SK-N-SH treated with all-trans-retinoic acid at 6 μM for 48 hours (cell line): ENCODE measurements at regions not wholly inside any gene's neighbourhood (a gene's known extent, or its start where the extent isn't known, plus 50 kb on each side); places are given as distances from the start of the nearest gene placed in this dataset.

Experiments used
- ATAC-seq: fragments of 200-7000 bp; cut with Tn5 transposase; 3 replicates; pipeline ENCODE4 v1.9.1; 2020; ENCODE audit warnings: mild to moderate bottlenecking, moderate library complexity
- ARNTL ChIP-seq: fragments of 450-650 bp; formaldehyde crosslinking; IDR thresholded peaks from 2 replicates; pipeline ENCODE4 v1.5.0; 2020; ENCODE audit warnings: low read depth, mild to moderate bottlenecking, moderate library complexity, borderline replicate concordance
- BACH2 ChIP-seq: fragments of 250-450 bp; sonication (Bioruptor Pico); IDR thresholded peaks from 2 replicates; pipeline ENCODE4 v1.9.0; 2021; ENCODE audit warnings: mild to moderate bottlenecking, borderline replicate concordance
- CREB5 ChIP-seq: fragments of 250-450 bp; sonication (Bioruptor Pico); IDR thresholded peaks from 2 replicates; pipeline ENCODE4 v1.5.1; 2020; ENCODE audit warnings: low read depth, mild to moderate bottlenecking, moderate library complexity
- CSDC2 ChIP-seq: fragments of 250-450 bp; sonication (Bioruptor Pico); IDR thresholded peaks from 2 replicates; pipeline ENCODE4 v1.5.0; 2020; ENCODE audit warnings: mild to moderate bottlenecking, moderate library complexity
- CSRNP3 ChIP-seq: fragments of 250-450 bp; sonication (Bioruptor Pico); IDR thresholded peaks from 2 replicates; pipeline ENCODE4 v1.5.1; 2021; ENCODE audit warnings: mild to moderate bottlenecking, moderate library complexity
- ESRRG ChIP-seq: fragments of 250-450 bp; sonication (Bioruptor Pico); IDR thresholded peaks from 2 replicates; pipeline ENCODE4 v1.6.1; 2021; ENCODE audit warnings: mild to moderate bottlenecking
- GLIS3 ChIP-seq: fragments of 250-450 bp; sonication (Bioruptor Pico); IDR thresholded peaks from 2 replicates; pipeline ENCODE4 v1.5.0; 2020; ENCODE audit warnings: mild to moderate bottlenecking, moderate library complexity
- ISL1 ChIP-seq: fragments of 250-450 bp; sonication (Bioruptor Pico); IDR thresholded peaks from 2 replicates; pipeline ENCODE4 v2.1.2; 2022; ENCODE audit warnings: mild to moderate bottlenecking, moderate library complexity
- PATZ1 ChIP-seq: fragments of 250-450 bp; sonication (Bioruptor Pico); IDR thresholded peaks from 2 replicates; pipeline ENCODE4 v1.8.0; 2020; ENCODE audit warnings: mild to moderate bottlenecking, moderate library complexity, borderline replicate concordance
- RARB ChIP-seq: fragments of 250-450 bp; sonication (Bioruptor Pico); IDR thresholded peaks from 2 replicates; pipeline ENCODE4 v1.8.0; 2021; ENCODE audit warnings: mild to moderate bottlenecking, moderate library complexity
- SNAI2 ChIP-seq: fragments of 250-450 bp; sonication (Bioruptor Pico); IDR thresholded peaks from 2 replicates; pipeline ENCODE4 v1.5.0; 2020; ENCODE audit warnings: mild to moderate bottlenecking, moderate library complexity
- TCF4 ChIP-seq: fragments of 250-450 bp; sonication (Bioruptor Pico); IDR thresholded peaks from 2 replicates; pipeline ENCODE4 v1.8.0; 2021; ENCODE audit warnings: mild to moderate bottlenecking, moderate library complexity, borderline replicate concordance
- TOX ChIP-seq: fragments of 250-450 bp; sonication (Bioruptor Pico); IDR thresholded peaks from 2 replicates; pipeline ENCODE4 v1.8.0; 2021; ENCODE audit warnings: mild to moderate bottlenecking, moderate library complexity, borderline replicate concordance
- TSHZ2 ChIP-seq: fragments of 250-450 bp; sonication (Bioruptor Pico); IDR thresholded peaks from 2 replicates; pipeline ENCODE4 v1.5.0; 2020; ENCODE audit warnings: mild to moderate bottlenecking, moderate library complexity
- ZC3H10 ChIP-seq: fragments of 250-450 bp; sonication (Bioruptor Pico); IDR thresholded peaks from 2 replicates; pipeline ENCODE4 v1.5.1; 2021; ENCODE audit warnings: mild to moderate bottlenecking, moderate library complexity
- ZFP3 ChIP-seq: fragments of 250-450 bp; sonication (Bioruptor Pico); IDR thresholded peaks from 2 replicates; pipeline ENCODE4 v1.5.0; 2020; ENCODE audit warnings: mild to moderate bottlenecking, moderate library complexity
- ZFP30 ChIP-seq: fragments of 450-650 bp; formaldehyde crosslinking; IDR thresholded peaks from 2 replicates; pipeline ENCODE4 v1.5.0; 2022; ENCODE audit warnings: mild to moderate bottlenecking, moderate library complexity
- ZNF8 ChIP-seq: fragments of 450-650 bp; formaldehyde crosslinking; IDR thresholded peaks from 2 replicates; pipeline ENCODE4 v1.5.0; 2020; ENCODE audit warnings: mild to moderate bottlenecking, moderate library complexity
- TF ChIP-seq, protein P1 (sequence below): fragments of 250-450 bp; sonication (Bioruptor Pico); IDR thresholded peaks from 2 replicates; pipeline ENCODE4 v1.8.0; 2021; ENCODE audit warnings: low read depth, mild to moderate bottlenecking, moderate library complexity, borderline replicate concordance

GRCh38 chr20:52704553-52704952 is 267.6 kb upstream of the TSHZ2 start:
- no peak for TF ChIP-seq GLIS3 (CRISPR knock-in tag)
- no peak for TF ChIP-seq PATZ1 (CRISPR knock-in tag)
- no peak for TF ChIP-seq ISL1
- TF ChIP-seq TCF4 (CRISPR knock-in tag), result no peak
- no peak for TF ChIP-seq SNAI2 (CRISPR knock-in tag)
- TF ChIP-seq CSDC2, result no peak
- TF ChIP-seq ZC3H10 (CRISPR knock-in tag), result no peak
- TF ChIP-seq TSHZ2 (CRISPR knock-in tag), result no peak
- no peak for TF ChIP-seq ZFP30 (CRISPR knock-in tag)
- TF ChIP-seq CSRNP3 (CRISPR knock-in tag), result no peak
- no peak for TF ChIP-seq CREB5 (CRISPR knock-in tag)
- no peak for TF ChIP-seq ESRRG (CRISPR knock-in tag)
- TF ChIP-seq ZFP3 (CRISPR knock-in tag), result no peak
- TF ChIP-seq, protein P1, sequence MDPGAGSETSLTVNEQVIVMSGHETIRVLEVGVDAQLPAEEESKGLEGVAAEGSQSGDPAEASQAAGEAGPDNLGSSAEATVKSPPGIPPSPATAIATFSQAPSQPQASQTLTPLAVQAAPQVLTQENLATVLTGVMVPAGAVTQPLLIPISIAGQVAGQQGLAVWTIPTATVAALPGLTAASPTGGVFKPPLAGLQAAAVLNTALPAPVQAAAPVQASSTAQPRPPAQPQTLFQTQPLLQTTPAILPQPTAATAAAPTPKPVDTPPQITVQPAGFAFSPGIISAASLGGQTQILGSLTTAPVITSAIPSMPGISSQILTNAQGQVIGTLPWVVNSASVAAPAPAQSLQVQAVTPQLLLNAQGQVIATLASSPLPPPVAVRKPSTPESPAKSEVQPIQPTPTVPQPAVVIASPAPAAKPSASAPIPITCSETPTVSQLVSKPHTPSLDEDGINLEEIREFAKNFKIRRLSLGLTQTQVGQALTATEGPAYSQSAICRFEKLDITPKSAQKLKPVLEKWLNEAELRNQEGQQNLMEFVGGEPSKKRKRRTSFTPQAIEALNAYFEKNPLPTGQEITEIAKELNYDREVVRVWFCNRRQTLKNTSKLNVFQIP, result no peak
- TF ChIP-seq RARB (CRISPR knock-in tag), result no peak
- no peak for TF ChIP-seq ZNF8 (CRISPR knock-in tag)
- ATAC-seq, result no peak

DNA sequence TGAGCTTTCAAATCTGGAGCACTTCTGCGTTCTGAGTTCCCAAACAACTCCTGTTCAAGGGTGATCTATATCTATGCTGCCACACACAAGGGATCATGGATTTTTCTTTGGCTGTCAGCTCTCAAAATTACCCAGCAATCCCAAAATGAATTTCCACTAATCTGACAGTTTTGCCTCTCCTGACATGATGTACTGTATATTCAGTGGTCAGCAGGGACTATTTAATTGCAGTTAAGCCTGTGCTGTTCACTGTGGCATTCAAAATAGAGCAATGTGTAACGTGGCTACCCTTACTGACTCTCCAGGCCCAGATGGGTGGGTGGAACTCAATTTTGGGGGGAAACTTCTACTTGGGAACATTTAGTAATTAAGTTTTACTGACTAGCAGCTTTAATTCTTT is 283.8 kb upstream of the TSHZ2 start:
- TF ChIP-seq GLIS3 (CRISPR knock-in tag) (no peak), ZC3H10 (CRISPR knock-in tag) (no peak), CSRNP3 (CRISPR knock-in tag) (no peak), ARNTL (CRISPR knock-in tag) (no peak), PATZ1 (CRISPR knock-in tag) (no peak), RARB (CRISPR knock-in tag) (no peak), CREB5 (CRISPR knock-in tag) (no peak), ZFP30 (CRISPR knock-in tag) (no peak), BACH2 (CRISPR knock-in tag) (no peak), SNAI2 (CRISPR knock-in tag) (no peak), TSHZ2 (CRISPR knock-in tag) (no peak), ESRRG (CRISPR knock-in tag) (no peak), TOX (CRISPR knock-in tag) (no peak)
- no peak for ATAC-seq
